H1 (cell line): ENCODE measurements at regions not wholly inside any gene's neighbourhood (a gene's known extent, or its start where the extent isn't known, plus 50 kb on each side); places are given as distances from the start of the nearest gene placed in this dataset.

Experiments used
- ATF3 ChIP-seq: IDR thresholded peaks from 2 replicates; pipeline ENCODE4 v1.6.1; 2011; ENCODE audit warnings: low read depth, mild to moderate bottlenecking, low read length; ENCODE audit not compliant: insufficient read depth
- CBX5 ChIP-seq: fragments of 300-800, 300-1000 bp; sonication (generic); IDR thresholded peaks from 2 replicates; pipeline ENCODE4 v1.7.1; 2016; ENCODE audit warnings: antibody characterized with exemption, low read length, low read depth
- CREB1 ChIP-seq: IDR thresholded peaks from 2 replicates; pipeline ENCODE4 v1.6.1; 2012; ENCODE audit warnings: inconsistent platforms
- EGR1 ChIP-seq: IDR thresholded peaks from 2 replicates; pipeline ENCODE4 v1.6.1; 2011; ENCODE audit warnings: low read depth, low read length, borderline replicate concordance
- EZH2 ChIP-seq: fragments of 200-600 bp; sonication (generic); IDR thresholded peaks from 2 replicates; pipeline ENCODE4 v1.7.1; 2012; ENCODE audit warnings: low read depth, mild to moderate bottlenecking, moderate library complexity, low read length, inconsistent platforms; ENCODE audit not compliant: severe bottlenecking
- GABPA ChIP-seq: IDR thresholded peaks from 2 replicates; pipeline ENCODE4 v1.6.1; 2011; ENCODE audit warnings: mild to moderate bottlenecking, low read length, moderate library complexity, borderline replicate concordance; ENCODE audit not compliant: insufficient read depth
- JUND ChIP-seq: IDR thresholded peaks from 2 replicates; pipeline ENCODE4 v1.6.1; 2011; ENCODE audit warnings: mild to moderate bottlenecking, improper control_type of control experiment, low read length
- PHF8 ChIP-seq: fragments of 200-600 bp; sonication (generic); conservative IDR thresholded peaks from 2 replicates; pipeline ENCODE4 v1.7.1; 2012; ENCODE audit warnings: low read depth, mild to moderate bottlenecking, inconsistent platforms, low read length, moderate library complexity
- POLR2A ChIP-seq, 2 experiments: IDR thresholded peaks; 1 replicate in 1 of 2; 2 replicates in 1 of 2; pipeline ENCODE4 v1.6.1; 2011; ENCODE audit warnings: low read depth in 2 of 2, low read length in 2 of 2, mild to moderate bottlenecking in 2 of 2; ENCODE audit errors: control extremely low read depth in 1 of 2
- POLR2AphosphoS5 ChIP-seq: IDR thresholded peaks from 2 replicates; pipeline ENCODE4 v1.6.1; 2011; ENCODE audit warnings: low read depth, low read length
- SP1 ChIP-seq: IDR thresholded peaks from 2 replicates; pipeline ENCODE4 v1.6.1; 2011; ENCODE audit warnings: low read depth, low read length
- TCF12 ChIP-seq: IDR thresholded peaks from 2 replicates; pipeline ENCODE4 v1.6.1; 2011; ENCODE audit warnings: low read depth, mild to moderate bottlenecking, low read length
- YY1 ChIP-seq: IDR thresholded peaks from 2 replicates; pipeline ENCODE4 v1.6.1; 2011; ENCODE audit warnings: low read depth, mild to moderate bottlenecking, low read length
- TF ChIP-seq, protein P1 (sequence below), 3 experiments: IDR thresholded peaks; 1 replicate in 2 of 3; 2 replicates in 1 of 3; pipeline versions ENCODE4 v1.5.1 to v1.6.1; 2011; ENCODE audit warnings: low read length in 3 of 3, mild to moderate bottlenecking in 3 of 3, inconsistent platforms in 2 of 3, low read depth in 1 of 3, moderate library complexity in 1 of 3; ENCODE audit not compliant: insufficient read depth in 1 of 3; ENCODE audit errors: control extremely low read depth in 1 of 3

GRCh38 chr5:5085381-5085780 is 54.7 kb upstream of the ADAMTS16 start:
- TF ChIP-seq TCF12: no peak
- TF ChIP-seq, protein P1, sequence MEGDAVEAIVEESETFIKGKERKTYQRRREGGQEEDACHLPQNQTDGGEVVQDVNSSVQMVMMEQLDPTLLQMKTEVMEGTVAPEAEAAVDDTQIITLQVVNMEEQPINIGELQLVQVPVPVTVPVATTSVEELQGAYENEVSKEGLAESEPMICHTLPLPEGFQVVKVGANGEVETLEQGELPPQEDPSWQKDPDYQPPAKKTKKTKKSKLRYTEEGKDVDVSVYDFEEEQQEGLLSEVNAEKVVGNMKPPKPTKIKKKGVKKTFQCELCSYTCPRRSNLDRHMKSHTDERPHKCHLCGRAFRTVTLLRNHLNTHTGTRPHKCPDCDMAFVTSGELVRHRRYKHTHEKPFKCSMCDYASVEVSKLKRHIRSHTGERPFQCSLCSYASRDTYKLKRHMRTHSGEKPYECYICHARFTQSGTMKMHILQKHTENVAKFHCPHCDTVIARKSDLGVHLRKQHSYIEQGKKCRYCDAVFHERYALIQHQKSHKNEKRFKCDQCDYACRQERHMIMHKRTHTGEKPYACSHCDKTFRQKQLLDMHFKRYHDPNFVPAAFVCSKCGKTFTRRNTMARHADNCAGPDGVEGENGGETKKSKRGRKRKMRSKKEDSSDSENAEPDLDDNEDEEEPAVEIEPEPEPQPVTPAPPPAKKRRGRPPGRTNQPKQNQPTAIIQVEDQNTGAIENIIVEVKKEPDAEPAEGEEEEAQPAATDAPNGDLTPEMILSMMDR (IDR thresholded peaks at IDR 0.05; ENCODE audit: control extremely low read depth in 1 of 3, insufficient read depth in 1 of 3, low read depth in 1 of 3, low read length in 3 of 3): no peak
- no peak for TF ChIP-seq SP1
- TF ChIP-seq POLR2A (IDR thresholded peaks at IDR 0.05; ENCODE audit: control extremely low read depth in 1 of 2, low read depth in 2 of 2, low read length in 2 of 2): no peak
- TF ChIP-seq PHF8: no peak
- no peak for TF ChIP-seq CREB1
- no peak for TF ChIP-seq YY1
- no peak for TF ChIP-seq JUND
- TF ChIP-seq POLR2AphosphoS5: no peak
- TF ChIP-seq ATF3: no peak
- no peak for TF ChIP-seq CBX5
- no peak for TF ChIP-seq EZH2
- no peak for TF ChIP-seq GABPA
- TF ChIP-seq EGR1: no peak
